Ovary (tissue), 3 donors: ENCODE measurements at regions not wholly inside any gene's neighbourhood (a gene's known extent, or its start where the extent isn't known, plus 50 kb on each side); places are given as distances from the start of the nearest gene placed in this dataset.

Experiments
- CTCF ChIP-seq, 3 donors: fragments of 450-650 bp in 2 of 3; fragments of 200-600 bp in 1 of 3; IDR thresholded peaks; one replicate each; pipeline versions ENCODE4 v1.5.1 to v1.8.0; 2016 to 2022; ENCODE audit warnings: antibody characterized with exemption in 3 of 3, mild to moderate bottlenecking in 1 of 3
- EP300 ChIP-seq: sonication (generic); formaldehyde crosslinking; IDR thresholded peaks from one replicate; pipeline ENCODE4 v1.6.1; 2017; ENCODE audit warnings: antibody characterized with exemption
- POLR2A ChIP-seq: fragments of 450-650 bp; IDR thresholded peaks from one replicate; pipeline ENCODE4 v1.6.1; 2017; ENCODE audit warnings: antibody characterized with exemption, mild to moderate bottlenecking, moderate library complexity
- donor health status: DM: no; HTN: no; CAD: no.

- no peak for TF ChIP-seq CTCF (IDR thresholded peaks at IDR 0.05)
- no peak for TF ChIP-seq POLR2A
- TF ChIP-seq EP300: no peak
Observed at GRCh38 chr12:13339538-13339937, 143.0 kb downstream of the EMP1 start.
